Epithelial cell of proximal tubule (primary cell): ENCODE measurements at regions not wholly inside any gene's neighbourhood (a gene's known extent, or its start where the extent isn't known, plus 50 kb on each side); places are given as distances from the start of the nearest gene placed in this dataset.

Experiments used
- DNase-seq: peaks from one replicate; pipeline ENCODE4 v3.0.0-alpha.2; 2011; ENCODE audit warnings: low read depth
- H3K4me3 ChIP-seq: 2 replicates; pipeline ENCODE4 v1.5.1; 2011; ENCODE audit warnings: low read depth, mild to moderate bottlenecking, low read length
- CTCF ChIP-seq: conservative IDR thresholded peaks from 2 replicates; pipeline ENCODE4 v1.5.1; 2012; ENCODE audit warnings: low read depth, mild to moderate bottlenecking, low read length

DNA sequence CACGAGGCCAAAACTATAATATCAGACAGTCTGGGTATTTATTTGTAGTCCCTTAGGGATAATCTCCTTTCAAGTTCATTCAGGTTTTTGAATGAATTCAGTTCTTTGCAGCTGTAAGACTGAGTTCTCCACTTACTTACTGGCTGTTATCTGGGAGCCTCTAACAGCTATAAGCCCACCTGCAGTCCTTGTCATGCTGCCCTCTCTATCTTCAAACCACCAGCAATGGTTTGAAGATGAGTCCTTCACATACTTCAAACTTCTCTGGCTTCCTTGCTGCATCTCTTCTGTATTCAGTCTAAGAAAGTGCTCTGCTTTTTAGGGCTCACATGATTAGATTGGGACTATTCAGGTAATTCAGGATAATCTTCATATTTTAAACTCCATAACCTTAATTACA is 154.5 kb upstream of the STT3B start:
- no peak for TF ChIP-seq CTCF
- no peak overlapping the region for H3K4me3 ChIP-seq
- no peak for DNase-seq

DNA sequence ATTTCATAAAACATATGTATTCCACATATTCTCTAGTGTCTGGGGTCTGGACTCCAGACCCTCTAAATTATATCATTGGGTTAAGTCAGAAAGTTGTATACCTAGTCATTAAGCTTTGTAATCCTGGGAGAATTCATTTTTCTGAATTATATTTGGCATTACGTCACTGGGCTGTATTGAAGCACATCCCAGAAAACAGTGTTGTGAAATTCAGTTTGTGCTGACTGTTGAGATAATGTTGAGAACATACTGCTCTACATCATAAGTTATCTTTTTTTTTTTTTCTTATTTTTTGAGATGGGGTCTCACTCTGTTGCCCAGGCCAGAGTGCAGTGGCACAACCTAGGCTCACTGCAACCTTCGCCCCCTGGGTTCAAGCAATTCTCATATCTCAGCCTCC is 153.1 kb upstream of the STT3B start:
- H3K4me3 ChIP-seq: no peak overlapping the region
- no peak for TF ChIP-seq CTCF
- DNase-seq: no peak

GRCh38 chr3:31382856-31383255 is 149.9 kb upstream of the STT3B start:
- TF ChIP-seq CTCF: no peak
- no peak for DNase-seq
- H3K4me3 ChIP-seq: no peak overlapping the region

DNA sequence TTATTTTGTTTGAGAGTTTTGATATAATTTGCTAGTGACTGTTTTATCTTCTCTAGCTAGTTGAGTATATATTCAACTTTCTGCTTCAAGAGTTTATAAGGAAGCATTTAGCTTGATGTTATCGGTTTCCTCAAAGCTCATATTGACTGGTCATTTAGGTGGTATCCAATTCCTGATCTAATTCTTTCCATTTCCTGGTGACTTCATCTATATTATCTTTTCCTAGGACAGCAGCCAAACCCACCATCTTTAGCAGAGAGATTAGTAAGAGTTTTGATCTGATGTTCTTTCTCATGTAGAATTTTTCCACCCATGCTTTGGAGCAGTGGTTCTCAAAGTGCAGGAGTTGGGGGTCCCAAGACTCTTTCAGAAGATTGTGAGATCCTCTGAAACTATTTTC is 148.6 kb upstream of the STT3B start:
- DNase-seq: no peak
- H3K4me3 ChIP-seq: no peak overlapping the region
- TF ChIP-seq CTCF: no peak

DNA sequence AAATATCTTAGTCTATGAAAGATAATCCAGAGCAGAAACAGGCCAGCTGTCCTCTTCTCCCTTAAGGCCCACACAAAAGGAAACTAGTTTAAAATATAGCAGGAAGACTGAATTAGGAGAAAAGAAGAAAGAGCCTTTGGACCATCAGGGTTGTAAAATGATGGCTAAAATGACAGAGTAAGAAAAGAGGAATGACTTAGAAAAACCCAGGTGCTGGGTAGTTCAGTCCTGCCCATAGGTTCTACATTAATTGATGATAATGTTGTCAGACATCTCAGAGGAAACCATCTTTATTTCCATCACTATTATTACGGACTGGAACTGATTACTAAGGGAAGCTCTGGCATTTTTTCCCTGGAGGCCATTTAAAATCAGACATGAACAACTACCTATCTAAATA is 142.8 kb upstream of the STT3B start:
- TF ChIP-seq CTCF: no peak
- no peak for DNase-seq
- H3K4me3 ChIP-seq: no peak overlapping the region

GRCh38 chr3:31390466-31390865 is 142.3 kb upstream of the STT3B start:
- no peak for TF ChIP-seq CTCF
- no peak overlapping the region for H3K4me3 ChIP-seq

DNA sequence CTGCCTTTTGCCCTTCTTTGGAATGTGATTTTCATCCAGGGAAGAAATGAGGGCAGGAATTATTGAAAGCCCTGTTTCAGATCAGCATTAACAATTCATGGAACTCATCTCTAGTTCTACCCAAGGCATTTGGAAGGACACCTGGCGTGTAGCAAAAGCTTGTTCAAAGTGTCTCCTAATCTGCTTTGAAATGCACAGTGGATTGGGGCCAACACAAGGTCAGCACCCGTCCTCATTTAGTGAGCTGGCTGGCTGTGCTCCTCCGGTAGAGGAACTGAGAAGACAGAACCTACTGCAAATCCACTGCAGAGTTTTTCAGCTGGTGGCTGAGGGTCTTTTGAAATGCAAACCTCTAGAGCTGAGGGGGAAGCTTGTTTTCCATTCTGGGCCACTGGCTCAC is 141.6 kb upstream of the STT3B start:
- no peak overlapping the region for H3K4me3 ChIP-seq
- no peak for DNase-seq
- TF ChIP-seq CTCF: no peak

More at GRCh38 chr3:31390466-31390865, 142.3 kb upstream of the STT3B start:
- DNase-seq: no peak
